ENCODE measurements at regions not wholly inside any gene's neighbourhood (a gene's known extent, or its start where the extent isn't known, plus 50 kb on each side); places are given as distances from the start of the nearest gene placed in this dataset.

GRCh38 chr3:76490064-76490463 is 549.8 kb upstream of the ROBO2 start:
- ATAC-seq: no peak
- TF ChIP-seq TSHZ2 (CRISPR knock-in tag; IDR thresholded peaks at IDR 0.05) (no peak), ZNF565 (CRISPR knock-in tag; conservative IDR thresholded peaks at IDR 0.05; ENCODE audit: low read depth) (no peak), ZC3H10 (CRISPR knock-in tag; IDR thresholded peaks at IDR 0.05) (no peak), ZNF8 (CRISPR knock-in tag; IDR thresholded peaks at IDR 0.05) (no peak), ZNF70 (CRISPR knock-in tag; IDR thresholded peaks at IDR 0.05) (no peak), ARNTL (CRISPR knock-in tag; IDR thresholded peaks at IDR 0.05; ENCODE audit: borderline replicate concordance, low read depth) (no peak), POU6F1 (CRISPR knock-in tag; IDR thresholded peaks at IDR 0.05; ENCODE audit: borderline replicate concordance, low read depth) (no peak), PATZ1 (CRISPR knock-in tag; IDR thresholded peaks at IDR 0.05; ENCODE audit: borderline replicate concordance) (no peak), CSRNP3 (CRISPR knock-in tag; IDR thresholded peaks at IDR 0.05) (no peak), OSR1 (CRISPR knock-in tag; IDR thresholded peaks at IDR 0.05) (no peak), CREB5 (CRISPR knock-in tag; IDR thresholded peaks at IDR 0.05; ENCODE audit: low read depth) (no peak), GLIS3 (CRISPR knock-in tag; IDR thresholded peaks at IDR 0.05) (no peak), ZFP30 (CRISPR knock-in tag; IDR thresholded peaks at IDR 0.05) (no peak), RARB (CRISPR knock-in tag; IDR thresholded peaks at IDR 0.05) (no peak), TOX (CRISPR knock-in tag; IDR thresholded peaks at IDR 0.05; ENCODE audit: borderline replicate concordance) (no peak), BACH2 (CRISPR knock-in tag; IDR thresholded peaks at IDR 0.05; ENCODE audit: borderline replicate concordance) (no peak), TCF4 (CRISPR knock-in tag; IDR thresholded peaks at IDR 0.05; ENCODE audit: borderline replicate concordance) (no peak)

- no peak for TF ChIP-seq TOX (CRISPR knock-in tag; IDR thresholded peaks at IDR 0.05; ENCODE audit: borderline replicate concordance)
- no peak for TF ChIP-seq PPARA (CRISPR knock-in tag; IDR thresholded peaks at IDR 0.05; ENCODE audit: borderline replicate concordance)
- TF ChIP-seq ISL1 (CRISPR knock-in tag; IDR thresholded peaks at IDR 0.05): no peak
- TF ChIP-seq RARB (CRISPR knock-in tag; IDR thresholded peaks at IDR 0.05): no peak
- TF ChIP-seq ZNF8 (CRISPR knock-in tag; IDR thresholded peaks at IDR 0.05): no peak
- no peak for TF ChIP-seq ARNTL (CRISPR knock-in tag; IDR thresholded peaks at IDR 0.05; ENCODE audit: borderline replicate concordance, low read depth)
- no peak for TF ChIP-seq ZFP30 (CRISPR knock-in tag; IDR thresholded peaks at IDR 0.05)
- no peak for TF ChIP-seq ZNF565 (CRISPR knock-in tag; conservative IDR thresholded peaks at IDR 0.05; ENCODE audit: low read depth)
- TF ChIP-seq ZC3H10 (CRISPR knock-in tag; IDR thresholded peaks at IDR 0.05): no peak
- no peak for ATAC-seq
Measured at GRCh38 chr3:76495216-76495615, 544.7 kb upstream of the ROBO2 start.

GRCh38 chr3:76497636-76498035 is 542.3 kb upstream of the ROBO2 start:
- no peak for TF ChIP-seq ZNF565 (CRISPR knock-in tag; conservative IDR thresholded peaks at IDR 0.05; ENCODE audit: low read depth)
- no peak for TF ChIP-seq CREB5 (CRISPR knock-in tag; IDR thresholded peaks at IDR 0.05; ENCODE audit: low read depth)
- TF ChIP-seq ISL1 (CRISPR knock-in tag; IDR thresholded peaks at IDR 0.05): peak; percentile 56; the same call in 1 of the 2 replicates
- TF ChIP-seq ZFP3 (CRISPR knock-in tag; IDR thresholded peaks at IDR 0.05): no peak
- no peak for TF ChIP-seq OSR1 (CRISPR knock-in tag; IDR thresholded peaks at IDR 0.05)
- TF ChIP-seq TSHZ2 (CRISPR knock-in tag; IDR thresholded peaks at IDR 0.05): no peak
- no peak for TF ChIP-seq BACH2 (CRISPR knock-in tag; IDR thresholded peaks at IDR 0.05; ENCODE audit: borderline replicate concordance)
- no peak for TF ChIP-seq ESRRG (CRISPR knock-in tag; IDR thresholded peaks at IDR 0.05)
- ATAC-seq: no peak; the same call in 2 of the 3 replicates

Measured in SK-N-SH treated with all-trans-retinoic acid at 6 μM for 48 hours (cell line).